H9 (cell line): ENCODE measurements at regions not wholly inside any gene's neighbourhood (a gene's known extent, or its start where the extent isn't known, plus 50 kb on each side); places are given as distances from the start of the nearest gene placed in this dataset.

ENCODE experiments used
- DNase-seq: peaks from one replicate; pipeline ENCODE4 v3.0.0-alpha.2; 2017
- H2AFZ ChIP-seq: one replicate; pipeline ENCODE4 v1.6.1; 2013; ENCODE audit warnings: mild to moderate bottlenecking, low read length, control low read depth, moderate library complexity
- H2AK5ac ChIP-seq: 2 replicates; pipeline ENCODE4 v1.6.1; 2013; ENCODE audit warnings: low read length, control low read depth, mixed read lengths; ENCODE audit not compliant: insufficient read length
- H2BK120ac ChIP-seq: one replicate; pipeline ENCODE4 v1.6.1; 2013; ENCODE audit warnings: low read depth, mild to moderate bottlenecking, low read length, control low read depth, inconsistent platforms; ENCODE audit not compliant: poor library complexity, severe bottlenecking
- H2BK12ac ChIP-seq: 2 replicates; pipeline ENCODE4 v1.6.1; 2013; ENCODE audit warnings: low read length, control low read depth, mixed read lengths, low read depth; ENCODE audit not compliant: insufficient read length
- H2BK15ac ChIP-seq: 2 replicates; pipeline ENCODE4 v1.6.1; 2013; ENCODE audit warnings: low read depth, low read length, control low read depth
- H2BK20ac ChIP-seq: one replicate; pipeline ENCODE4 v1.6.1; 2013; ENCODE audit warnings: low read depth, mild to moderate bottlenecking, low read length, control low read depth, inconsistent platforms; ENCODE audit not compliant: poor library complexity, severe bottlenecking
- H2BK5ac ChIP-seq: 2 replicates; pipeline ENCODE4 v1.6.1; 2013; ENCODE audit warnings: low read length, control low read depth, mixed read lengths; ENCODE audit not compliant: insufficient read length
- H3K14ac ChIP-seq: 2 replicates; pipeline ENCODE4 v1.6.1; 2013; ENCODE audit warnings: low read length, control low read depth; ENCODE audit not compliant: insufficient read depth
- H3K18ac ChIP-seq: 2 replicates; pipeline ENCODE4 v1.6.1; 2013; ENCODE audit warnings: low read depth, mild to moderate bottlenecking, mixed read lengths, low read length, control low read depth; ENCODE audit not compliant: insufficient read length
- H3K23ac ChIP-seq: 2 replicates; pipeline ENCODE4 v1.6.1; 2013; ENCODE audit warnings: low read length, control low read depth, mixed read lengths, low read depth; ENCODE audit not compliant: insufficient read length
- H3K23me2 ChIP-seq: 2 replicates; pipeline ENCODE4 v1.6.1; 2013; ENCODE audit warnings: low read depth, mild to moderate bottlenecking, mixed read lengths, low read length, control low read depth; ENCODE audit not compliant: insufficient read length, poor library complexity, severe bottlenecking
- H3K27ac ChIP-seq: 2 replicates; pipeline ENCODE4 v1.5.1; 2013; ENCODE audit warnings: low read length, control low read depth, mixed read lengths, low read depth; ENCODE audit not compliant: insufficient read length
- H3K27me3 ChIP-seq: 2 replicates; pipeline ENCODE4 v1.6.1; 2013; ENCODE audit warnings: low read length, control low read depth, inconsistent platforms; ENCODE audit not compliant: insufficient read depth
- H3K4ac ChIP-seq: 2 replicates; pipeline ENCODE4 v1.6.1; 2013; ENCODE audit warnings: low read depth, mild to moderate bottlenecking, control low read depth, inconsistent platforms, low read length, moderate library complexity
- H3K4me1 ChIP-seq: 2 replicates; pipeline ENCODE4 v1.6.1; 2013; ENCODE audit warnings: low read length, control low read depth, inconsistent platforms; ENCODE audit not compliant: insufficient read depth
- H3K4me2 ChIP-seq: 2 replicates; pipeline ENCODE4 v1.6.1; 2013; ENCODE audit warnings: low read length, control low read depth, mixed read lengths; ENCODE audit not compliant: insufficient read length, insufficient read depth
- H3K56ac ChIP-seq: 2 replicates; pipeline ENCODE4 v1.6.1; 2013; ENCODE audit warnings: low read depth, mild to moderate bottlenecking, mixed read lengths, low read length, control low read depth; ENCODE audit not compliant: insufficient read length
- H3K79me1 ChIP-seq: 2 replicates; pipeline ENCODE4 v1.6.1; 2013; ENCODE audit warnings: low read depth, mild to moderate bottlenecking, moderate library complexity, low read length, control low read depth, inconsistent platforms; ENCODE audit not compliant: insufficient read depth, poor library complexity, severe bottlenecking
- H3K79me2 ChIP-seq: 2 replicates; pipeline ENCODE4 v1.6.1; 2013; ENCODE audit warnings: low read length, control low read depth, inconsistent platforms; ENCODE audit not compliant: insufficient read depth
- H3K9ac ChIP-seq: 2 replicates; pipeline ENCODE4 v1.6.1; 2013; ENCODE audit warnings: low read length, control low read depth, mixed read lengths; ENCODE audit not compliant: insufficient read length; ENCODE audit errors: extremely low read depth
- H3K9me3 ChIP-seq: one replicate; pipeline ENCODE4 v1.6.1; 2013; ENCODE audit warnings: low read depth, low read length, inconsistent platforms; ENCODE audit not compliant: control insufficient read depth
- H3T11ph ChIP-seq: one replicate; pipeline ENCODE4 v1.6.1; 2013; ENCODE audit warnings: mild to moderate bottlenecking, low read length, control low read depth, inconsistent platforms
- H4K20me1 ChIP-seq: one replicate; pipeline ENCODE4 v1.6.1; 2013; ENCODE audit not compliant: control insufficient read depth, insufficient read length, insufficient read depth
- H4K5ac ChIP-seq: 2 replicates; pipeline ENCODE4 v1.6.1; 2013; ENCODE audit warnings: low read depth, mild to moderate bottlenecking, mixed read lengths, low read length, control low read depth; ENCODE audit not compliant: insufficient read length
- H4K8ac ChIP-seq: replicated peaks from 2 replicates; pipeline ENCODE4 v1.6.1; 2013; ENCODE audit warnings: low read length, control low read depth, mixed read lengths, low read depth; ENCODE audit not compliant: insufficient read length
- H4K91ac ChIP-seq: 2 replicates; pipeline ENCODE4 v1.6.1; 2013; ENCODE audit warnings: low read depth, mild to moderate bottlenecking, moderate library complexity, mixed read lengths, low read length, control low read depth; ENCODE audit not compliant: insufficient read length
- H3K27ac Mint-ChIP-seq, 3 experiments: 2 replicates in 2 of 3; 3 replicates in 1 of 3; pipeline ENCODE4 v1.8.0; 2020 to 2021; ENCODE audit warnings: mixed read lengths in 3 of 3, mild to moderate bottlenecking in 1 of 3, moderate library complexity in 1 of 3
- H3K27me3 Mint-ChIP-seq: 2 replicates; pipeline ENCODE4 v1.8.0; 2021; ENCODE audit warnings: low read depth, mild to moderate bottlenecking, moderate library complexity, mixed read lengths
- H3K36me3 Mint-ChIP-seq, 3 experiments: 2 replicates in 2 of 3; 3 replicates in 1 of 3; pipeline ENCODE4 v1.8.0; 2020 to 2021; ENCODE audit warnings: low read depth in 3 of 3, mixed read lengths in 3 of 3; ENCODE audit not compliant: insufficient read depth in 1 of 3
- H3K4me1 Mint-ChIP-seq, 2 experiments: 2 replicates each; pipeline ENCODE4 v1.8.0; 2020; ENCODE audit warnings: mixed read lengths in 2 of 2
- H3K4me3 Mint-ChIP-seq, 2 experiments: 2 replicates in 1 of 2; 3 replicates in 1 of 2; pipeline ENCODE4 v1.8.0; 2020 to 2021; ENCODE audit warnings: mild to moderate bottlenecking in 2 of 2, mixed read lengths in 2 of 2, moderate library complexity in 1 of 2
- H3K9me3 Mint-ChIP-seq, 2 experiments: 2 replicates in 1 of 2; 3 replicates in 1 of 2; pipeline ENCODE4 v1.8.0; 2020; ENCODE audit warnings: mild to moderate bottlenecking in 2 of 2, mixed read lengths in 2 of 2, moderate library complexity in 1 of 2
- CTCF ChIP-seq: fragments of 200-600 bp; sonication (generic); conservative IDR thresholded peaks from 3 replicates; pipeline ENCODE4 v1.8.0; 2021; ENCODE audit warnings: antibody characterized with exemption, mild to moderate bottlenecking

- H3K4me1 ChIP-seq = no peaks in the 10 kb centered on the region
- H4K8ac ChIP-seq = no peak overlapping the region
- DNase-seq = no peak
- no peak overlapping the region for H3K9ac ChIP-seq
- H3K27ac ChIP-seq = no peak overlapping the region
- H3K18ac ChIP-seq = no peak overlapping the region
- no peak overlapping the region for H2BK20ac ChIP-seq
- Mint-ChIP-seq H3K4me3 (no peak overlapping the region), H3K9me3 (peaks cover 3 to 4% of the 10 kb centered on the region in 2 experiments; a peak in 3 of 5 replicates), H3K27ac (no peak overlapping the region), H3K27me3 (no peaks in the 10 kb centered on the region), H3K36me3 (peaks cover 0 to 1% (median 0%) of the 10 kb centered on the region in 3 experiments; a peak in 1 of 7 replicates), H3K4me1 (no peaks in the 10 kb centered on the region)
- H2AK5ac ChIP-seq = no peak overlapping the region
- no peak overlapping the region for H3K4ac ChIP-seq
- no peak overlapping the region for H2BK5ac ChIP-seq
- H3K4me2 ChIP-seq = no peak overlapping the region
- H2BK12ac ChIP-seq = no peak overlapping the region
- no peak overlapping the region for H4K91ac ChIP-seq
- no peaks in the 10 kb centered on the region for H3K79me2 ChIP-seq
- no peak overlapping the region for H3T11ph ChIP-seq
- H4K5ac ChIP-seq = no peak overlapping the region
- H3K79me1 ChIP-seq = no peaks in the 10 kb centered on the region
- no peaks in the 10 kb centered on the region for H3K9me3 ChIP-seq
- no peak overlapping the region for H3K14ac ChIP-seq
- no peak for TF ChIP-seq CTCF
- no peaks in the 10 kb centered on the region for H3K23me2 ChIP-seq
- no peaks in the 10 kb centered on the region for H4K20me1 ChIP-seq
- H2AFZ ChIP-seq = no peak overlapping the region
- H3K23ac ChIP-seq = no peak overlapping the region
- H2BK15ac ChIP-seq = no peak overlapping the region
- no peak overlapping the region for H3K56ac ChIP-seq
- no peaks in the 10 kb centered on the region for H3K27me3 ChIP-seq
- no peak overlapping the region for H2BK120ac ChIP-seq
These were observed 1957.3 kb downstream of the NCAM2 start for GRCh38 chr21:22955559-22955958.
